Stimulated activated CD4-positive, alpha-beta T cell treated with anti-CD3 and anti-CD28 coated beads, Interleukin-15, amount 100 ng/mL, for 24 hours (primary cell): ENCODE measurements at regions not wholly inside any gene's neighbourhood (a gene's known extent, or its start where the extent isn't known, plus 50 kb on each side); places are given as distances from the start of the nearest gene placed in this dataset.
"Not testable (repeated sequence)": the region's sequence is repeated elsewhere in the genome, so short reads cannot be mapped to it uniquely, and the experiment has no call there.

Source experiments
- DNase-seq: peaks from one replicate; pipeline ENCODE4 v3.0.0-alpha.2; 2020

GRCh38 chr2:87559001-87559400 is 188.9 kb upstream of the PLGLB2 start:
- DNase-seq, result not testable (repeated sequence)

GRCh38 chr2:87559735-87560134 is 188.2 kb upstream of the PLGLB2 start:
- not testable (repeated sequence) for DNase-seq

GRCh38 chr2:87565116-87565515 is 182.8 kb upstream of the PLGLB2 start:
- DNase-seq, result not testable (repeated sequence)

DNA sequence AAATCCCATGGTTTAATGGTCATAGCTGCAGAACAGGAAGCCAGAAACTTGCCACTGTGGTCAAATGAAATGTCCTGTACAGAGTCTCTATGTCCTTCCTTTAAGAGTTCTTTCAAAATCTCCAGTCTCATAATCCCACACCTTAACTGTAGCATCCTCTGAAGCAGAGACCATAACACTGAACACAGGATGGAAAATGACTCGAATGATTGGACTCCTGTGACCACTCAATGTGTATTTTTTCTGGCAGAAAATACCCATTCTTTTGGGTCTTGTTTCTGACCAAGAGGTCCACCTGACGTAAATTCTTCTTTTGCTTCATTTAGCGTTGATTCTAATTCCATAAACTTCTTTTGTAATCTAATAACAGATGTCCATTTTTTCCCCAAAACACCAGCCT is 181.4 kb upstream of the PLGLB2 start:
- DNase-seq, result not testable (repeated sequence)

GRCh38 chr2:87567093-87567492 is 180.8 kb upstream of the PLGLB2 start:
- not testable (repeated sequence) for DNase-seq

DNA sequence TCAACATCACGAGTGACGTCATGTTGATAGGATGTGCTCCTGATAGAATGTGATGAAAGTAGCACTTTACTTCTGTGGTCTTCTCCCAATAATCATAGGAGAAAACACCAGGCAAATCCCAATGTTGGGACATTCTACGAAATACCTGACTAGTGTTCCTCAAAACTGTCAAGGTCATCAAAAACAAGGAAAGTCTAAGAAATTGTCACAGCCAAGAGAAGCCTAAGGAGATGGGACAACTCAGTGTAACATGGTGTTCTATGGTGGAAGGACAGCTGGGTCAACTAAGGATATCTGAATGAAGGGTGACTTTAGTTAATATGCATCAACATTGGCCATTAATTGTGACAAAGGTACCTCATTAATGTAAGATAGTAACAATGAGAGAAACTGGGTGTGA is 180.0 kb upstream of the PLGLB2 start:
- DNase-seq, result not testable (repeated sequence)

DNA sequence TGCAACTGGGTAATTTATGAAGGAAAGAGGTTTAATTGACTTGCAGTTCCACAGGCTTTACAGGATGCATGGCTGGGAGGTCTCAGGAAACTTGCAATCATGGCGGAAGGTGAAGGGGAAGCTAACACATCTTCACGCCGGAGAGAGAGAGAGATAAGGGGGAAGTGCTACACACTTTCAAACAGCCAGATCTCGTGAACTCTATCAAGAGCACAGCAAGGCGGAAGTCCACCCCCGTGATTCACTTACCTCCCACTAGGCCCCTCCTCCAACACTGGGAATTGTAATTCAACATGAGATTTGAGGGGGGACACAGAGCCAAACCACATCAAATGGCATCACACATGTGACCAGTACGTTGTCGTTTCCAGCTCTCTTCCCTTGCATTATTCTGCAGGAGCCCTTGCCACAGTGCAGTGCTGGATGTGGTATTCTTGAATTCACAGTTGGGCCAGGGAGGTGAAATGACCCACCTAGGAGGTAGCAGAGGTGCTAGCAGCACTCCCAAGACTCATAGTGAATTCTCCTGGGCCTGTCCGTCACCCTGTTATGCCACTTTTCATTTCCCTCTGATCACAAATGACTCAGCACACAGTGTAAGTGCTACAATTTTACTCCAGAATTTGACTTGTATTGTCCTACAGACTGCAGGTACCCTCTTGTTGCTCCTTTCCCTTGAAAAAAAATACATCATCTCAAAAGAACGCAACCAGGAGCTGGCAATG is 179.2 kb upstream of the PLGLB2 start:
- not testable (repeated sequence) for DNase-seq

DNA sequence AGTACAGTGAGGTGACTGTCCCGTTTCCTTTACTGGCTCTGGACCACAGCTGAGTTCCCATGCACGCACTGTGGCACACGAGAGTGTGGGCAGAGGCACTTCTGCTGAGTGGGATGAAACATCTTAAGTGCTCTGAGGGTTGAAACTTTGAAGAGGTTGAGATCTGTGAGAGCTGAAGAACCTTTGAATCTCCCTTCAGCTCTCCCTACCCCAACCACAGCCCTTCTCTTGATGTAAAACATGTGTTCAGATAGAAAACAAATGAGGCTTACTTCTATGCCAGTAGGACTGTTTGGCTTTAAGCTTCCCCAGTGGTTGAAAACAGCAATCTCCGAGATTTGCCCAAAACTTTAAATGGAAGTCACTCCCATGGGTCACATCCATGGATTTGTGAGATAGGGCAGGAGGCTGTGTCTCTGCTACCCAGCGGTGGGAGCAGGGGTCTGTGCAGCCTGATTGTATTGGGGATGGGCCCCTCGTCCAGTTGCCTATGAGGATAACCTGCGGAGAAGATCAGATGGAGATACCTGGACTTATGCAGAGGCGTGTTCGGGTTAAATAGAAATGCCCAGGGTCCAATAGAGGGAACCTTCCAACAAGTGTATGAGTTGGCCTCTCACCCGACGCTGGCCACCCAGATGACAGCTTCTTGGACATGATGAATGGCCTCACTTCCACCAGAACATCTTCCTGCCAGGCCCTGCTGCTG is 178.0 kb upstream of the PLGLB2 start:
- not testable (repeated sequence) for DNase-seq

- DNase-seq, result not testable (repeated sequence)
These were observed 175.9 kb upstream of the PLGLB2 start for GRCh38 chr2:87571889-87572465.

DNA sequence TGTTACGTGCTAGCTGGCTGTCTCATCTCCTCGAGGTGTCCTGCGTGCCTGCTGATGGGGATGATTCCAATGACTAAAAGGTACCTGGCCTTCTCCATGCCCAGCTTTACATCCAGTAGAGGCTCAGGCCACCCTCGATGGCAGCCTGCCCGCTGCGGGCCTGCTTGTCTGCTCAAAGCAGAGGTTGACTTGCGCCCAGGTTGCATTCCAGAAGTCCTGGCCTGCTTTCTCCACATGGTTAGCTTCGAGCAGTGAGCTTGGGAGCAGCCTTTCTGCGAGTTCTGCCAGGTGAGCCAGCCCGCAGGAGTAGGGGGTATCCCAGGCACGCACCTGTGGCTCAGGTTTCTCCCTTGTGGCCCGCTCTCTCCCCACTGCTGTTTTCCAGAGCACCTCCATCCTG is 175.0 kb upstream of the PLGLB2 start:
- not testable (repeated sequence) for DNase-seq

- DNase-seq, result not testable (repeated sequence)
These were observed 174.3 kb upstream of the PLGLB2 start for GRCh38 chr2:87573386-87574192.

DNA sequence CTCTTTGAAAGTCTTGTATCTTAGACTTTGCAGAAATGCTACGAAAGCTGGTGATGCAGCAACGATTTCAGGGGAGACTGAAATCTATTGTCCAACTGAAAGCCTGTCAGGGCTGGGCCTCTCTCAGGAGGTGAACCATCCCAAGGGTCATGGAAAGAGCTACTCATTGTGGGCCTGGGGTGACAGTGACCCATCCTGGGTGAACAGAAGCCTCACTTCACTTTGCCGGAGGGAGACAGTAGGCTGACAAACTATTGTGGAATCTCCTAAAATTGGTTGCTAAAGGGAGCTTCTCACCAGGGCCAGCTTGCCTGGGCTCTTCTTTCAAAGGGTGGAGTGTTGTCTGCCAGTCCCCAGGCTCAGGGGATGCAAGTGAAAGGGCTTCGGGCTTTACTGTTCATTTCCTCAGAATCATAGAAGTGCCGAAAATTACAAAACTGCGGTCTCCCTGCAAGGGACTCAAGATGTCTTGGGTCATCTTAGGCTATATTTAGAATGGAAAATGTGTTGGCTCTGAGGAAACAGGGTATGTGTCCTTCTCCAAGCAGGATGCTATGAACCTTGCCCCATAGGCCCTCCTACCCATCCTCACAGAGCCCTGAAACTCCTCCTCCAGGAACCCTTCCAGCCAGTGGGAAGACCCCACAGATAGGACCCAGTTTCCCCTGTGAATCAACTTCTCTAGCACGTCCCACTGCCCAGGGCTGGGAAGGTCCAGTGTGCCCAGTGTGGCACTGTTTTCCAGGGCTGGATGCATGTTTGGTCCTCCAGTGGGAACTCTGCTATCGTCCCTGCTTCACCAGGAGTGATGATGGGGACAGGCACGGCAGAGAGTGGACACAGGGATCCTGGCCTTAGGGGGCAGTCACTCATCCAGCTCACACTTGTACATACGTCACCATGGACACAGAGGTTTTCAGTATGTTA is 173.4 kb upstream of the PLGLB2 start:
- DNase-seq, result not testable (repeated sequence)

DNA sequence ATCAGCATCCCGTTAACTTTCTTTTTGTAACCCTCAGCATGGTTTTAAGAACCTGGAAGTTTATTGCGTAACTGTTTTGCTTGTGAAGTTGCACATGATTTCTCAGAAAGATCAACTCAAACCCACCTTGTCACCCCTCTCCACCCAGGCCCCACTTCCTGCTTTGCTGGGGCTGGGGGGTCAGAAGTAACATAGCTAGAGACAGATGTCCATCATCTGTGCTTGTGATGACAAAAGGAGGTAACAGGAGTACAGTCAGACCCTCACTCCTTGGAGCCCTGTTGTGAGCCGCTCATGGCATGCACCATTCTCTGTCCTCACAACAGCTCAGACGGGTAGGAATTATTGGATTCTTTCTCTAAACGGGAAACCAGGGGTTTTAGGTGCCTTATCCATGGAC is 172.7 kb upstream of the PLGLB2 start:
- not testable (repeated sequence) for DNase-seq

- not testable (repeated sequence) for DNase-seq
These were observed 170.5 kb upstream of the PLGLB2 start for GRCh38 chr2:87577358-87577757.

- DNase-seq, result not testable (repeated sequence)
These were observed 165.7 kb upstream of the PLGLB2 start for GRCh38 chr2:87582152-87582551.

GRCh38 chr2:87582579-87582978 is 165.3 kb upstream of the PLGLB2 start:
- not testable (repeated sequence) for DNase-seq

GRCh38 chr2:87583370-87583769 is 164.5 kb upstream of the PLGLB2 start:
- DNase-seq, result not testable (repeated sequence)

- not testable (repeated sequence) for DNase-seq
These were observed 164.1 kb upstream of the PLGLB2 start for GRCh38 chr2:87583803-87584202.

- peak; percentile 9 for DNase-seq
These were observed 163.5 kb upstream of the PLGLB2 start for GRCh38 chr2:87584268-87584906.

DNA sequence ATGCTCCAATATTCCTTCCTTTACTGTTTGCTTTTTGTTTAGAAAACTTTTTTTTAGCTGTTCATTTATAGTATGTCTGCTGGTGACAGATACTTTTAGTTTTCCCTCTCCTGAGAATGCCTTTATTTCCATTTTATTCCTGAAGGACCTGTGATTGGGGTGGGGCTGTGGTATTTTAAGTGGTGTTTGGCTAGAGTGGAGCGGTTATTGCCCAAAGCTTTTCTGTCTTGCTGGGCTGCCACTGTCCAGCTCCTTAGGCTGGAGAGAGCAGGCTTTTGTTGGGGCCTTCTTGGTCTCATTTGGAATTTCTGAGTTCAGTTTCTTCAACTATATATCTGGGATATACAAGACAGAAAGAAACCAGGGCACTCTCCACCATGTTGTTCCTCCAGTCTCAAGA is 160.0 kb upstream of the PLGLB2 start:
- DNase-seq, result not testable (repeated sequence)

- not testable (repeated sequence) for DNase-seq
These were observed 154.9 kb upstream of the PLGLB2 start for GRCh38 chr2:87592974-87593373.
